ELF-1 (cell line): ENCODE measurements at regions not wholly inside any gene's neighbourhood (a gene's known extent, or its start where the extent isn't known, plus 50 kb on each side); places are given as distances from the start of the nearest gene placed in this dataset.
A peak's percentile ranks its signal among the peaks of the same experiment; 100 is the strongest.

ENCODE experiments used
- DNase-seq: peaks from one replicate; pipeline ENCODE4 v3.0.0-alpha.2; 2016; ENCODE audit warnings: low read depth, low spot score

- no peak for DNase-seq
Observed at GRCh38 chr4:114527170-114527569, 71.4 kb upstream of the UGT8 start.

DNA sequence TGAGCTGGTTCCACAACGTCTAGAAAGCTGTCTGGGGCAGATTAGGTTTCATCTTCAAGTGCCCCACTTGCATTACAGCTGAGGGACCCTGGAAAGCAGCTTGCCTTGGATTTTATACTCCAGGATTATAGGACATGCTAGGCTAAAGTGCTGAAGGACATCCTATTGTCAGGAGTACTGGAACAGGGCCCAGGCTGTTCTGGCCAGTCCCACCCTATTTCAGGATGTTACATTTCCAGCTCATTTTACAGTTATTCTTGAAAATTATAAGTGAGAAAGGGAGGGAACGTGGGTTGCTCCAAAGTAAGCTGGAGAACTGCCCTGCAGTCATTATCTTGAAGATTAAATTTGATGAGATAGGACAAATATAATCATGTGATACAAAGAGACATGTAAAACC, 71.0 kb upstream of the UGT8 start:
- no peak for DNase-seq

- no peak for DNase-seq
Observed at GRCh38 chr4:114535725-114536124, 62.9 kb upstream of the UGT8 start.

- no peak for DNase-seq
Observed at GRCh38 chr4:114537352-114537751, 61.3 kb upstream of the UGT8 start.

- DNase-seq = peak; percentile 1
Observed at GRCh38 chr4:114538012-114538617, 60.5 kb upstream of the UGT8 start.

- DNase-seq = no peak
Observed at GRCh38 chr4:114539985-114540384, 58.6 kb upstream of the UGT8 start.

DNA sequence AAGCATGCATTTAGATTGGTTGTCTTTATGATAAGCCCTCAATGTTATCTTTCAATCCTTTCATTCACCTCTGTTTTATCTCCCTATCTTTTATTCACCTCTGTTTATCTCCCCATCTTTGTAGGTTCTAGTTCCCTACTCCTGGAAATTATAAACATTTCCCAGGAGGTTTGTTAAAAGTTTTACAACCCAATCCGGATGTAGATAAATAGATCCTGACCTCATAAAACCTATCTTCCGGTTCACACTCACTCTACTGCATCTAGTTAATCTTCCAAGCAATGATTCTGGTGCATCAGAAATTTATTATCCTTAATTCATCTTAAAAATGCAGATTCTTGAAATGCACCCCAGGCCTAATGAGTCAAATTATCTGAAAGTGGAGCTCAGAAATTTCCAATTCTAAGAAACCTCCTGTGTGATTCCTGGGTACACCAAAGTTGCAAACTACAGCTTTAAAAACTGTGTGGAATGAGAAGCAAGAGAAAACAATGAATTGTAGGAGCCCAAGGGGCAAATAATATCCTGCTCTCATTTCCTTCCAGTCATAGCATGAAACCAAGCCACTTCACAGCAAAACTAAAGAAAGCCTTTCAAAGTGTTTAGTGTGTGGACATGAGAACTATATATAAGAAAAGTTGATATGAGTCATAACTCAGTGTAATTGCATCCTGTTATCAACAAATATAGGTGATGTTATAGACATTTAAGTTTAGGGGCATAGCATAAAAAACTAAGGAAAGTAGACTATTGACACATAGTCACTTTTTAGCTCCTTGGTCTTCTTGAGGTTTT, 51.1 kb upstream of the UGT8 start:
- DNase-seq = no peak
